T-helper 1 cell (primary cell): ENCODE measurements at regions not wholly inside any gene's neighbourhood (a gene's known extent, or its start where the extent isn't known, plus 50 kb on each side); places are given as distances from the start of the nearest gene placed in this dataset.

Experiments
- DNase-seq, 5 donors: peaks; one replicate each; pipeline ENCODE4 v3.0.0-alpha.2; 2012 to 2020

- no peak for DNase-seq
Measured at GRCh38 chr19:28245937-28246336, 967.0 kb downstream of the UQCRFS1 start.

GRCh38 chr19:28244966-28245365, 968.0 kb downstream of the UQCRFS1 start:
- DNase-seq, result no peak

GRCh38 chr19:28242317-28242927, 970.5 kb downstream of the UQCRFS1 start:
- peak in 1 of 5 donors; percentile 7 for DNase-seq

- no peak for DNase-seq
Measured at GRCh38 chr19:28239270-28239669, 973.7 kb downstream of the UQCRFS1 start.

- no peak for DNase-seq
Measured at GRCh38 chr19:28238270-28238820, 974.6 kb downstream of the UQCRFS1 start.

GRCh38 chr19:28235606-28236125, 977.3 kb downstream of the UQCRFS1 start:
- DNase-seq, result no peak

- no peak for DNase-seq
Measured at GRCh38 chr19:28234637-28235036, 978.3 kb downstream of the UQCRFS1 start.

- DNase-seq, result no peak
Measured at GRCh38 chr19:28228854-28229253, 984.1 kb downstream of the UQCRFS1 start.

GRCh38 chr19:28224441-28224840, 988.5 kb downstream of the UQCRFS1 start:
- no peak for DNase-seq

- no peak for DNase-seq
Measured at GRCh38 chr19:28221736-28222135, 991.2 kb downstream of the UQCRFS1 start.

GRCh38 chr19:28218728-28219127, 994.2 kb downstream of the UQCRFS1 start:
- no peak for DNase-seq

GRCh38 chr19:28217022-28217421, 995.9 kb downstream of the UQCRFS1 start:
- no peak for DNase-seq

- no peak for DNase-seq
Measured at GRCh38 chr19:28213470-28214082, 999.4 kb downstream of the UQCRFS1 start.

- no peak for DNase-seq
Measured at GRCh38 chr19:28210886-28211285, 1002.1 kb downstream of the UQCRFS1 start.

GRCh38 chr19:28208745-28209144, 1004.2 kb downstream of the UQCRFS1 start:
- DNase-seq, result no peak

GRCh38 chr19:28207244-28207643, 1005.7 kb downstream of the UQCRFS1 start:
- no peak for DNase-seq

GRCh38 chr19:28201462-28201943, 1011.4 kb downstream of the UQCRFS1 start:
- no peak for DNase-seq

- no peak for DNase-seq
Measured at GRCh38 chr19:28199323-28199722, 1013.6 kb downstream of the UQCRFS1 start.

- no peak for DNase-seq
Measured at GRCh38 chr19:28196961-28197360, 1016.0 kb downstream of the UQCRFS1 start.

GRCh38 chr19:28196101-28196500, 1016.9 kb downstream of the UQCRFS1 start:
- no peak for DNase-seq

GRCh38 chr19:28185646-28186045, 1027.3 kb downstream of the UQCRFS1 start:
- DNase-seq, result no peak

- DNase-seq, result no peak
Measured at GRCh38 chr19:28184997-28185396, 1028.0 kb downstream of the UQCRFS1 start.

- no peak for DNase-seq
Measured at GRCh38 chr19:28176193-28176592, 1036.8 kb downstream of the UQCRFS1 start.

GRCh38 chr19:28171983-28172382, 1041.0 kb downstream of the UQCRFS1 start:
- no peak for DNase-seq
